Osteocyte (in vitro differentiated cells): ENCODE measurements at regions not wholly inside any gene's neighbourhood (a gene's known extent, or its start where the extent isn't known, plus 50 kb on each side); places are given as distances from the start of the nearest gene placed in this dataset.

Experiments
- DNase-seq: peaks from one replicate; pipeline ENCODE4 v3.0.0; 2021; ENCODE audit warnings: mixed read lengths; ENCODE audit not compliant: unreplicated experiment; ENCODE audit errors: extremely low spot score
- H3K27ac Mint-ChIP-seq: one replicate; pipeline ENCODE4 v1.8.0; 2021; ENCODE audit warnings: mild to moderate bottlenecking, mixed read lengths; ENCODE audit not compliant: unreplicated experiment
- H3K27me3 Mint-ChIP-seq: one replicate; pipeline ENCODE4 v1.8.0; 2021; ENCODE audit warnings: mixed read lengths; ENCODE audit not compliant: unreplicated experiment
- H3K36me3 Mint-ChIP-seq: one replicate; pipeline ENCODE4 v1.8.0; 2021; ENCODE audit warnings: mixed read lengths; ENCODE audit not compliant: unreplicated experiment
- H3K4me1 Mint-ChIP-seq: one replicate; pipeline ENCODE4 v1.8.0; 2021; ENCODE audit warnings: mixed read lengths; ENCODE audit not compliant: unreplicated experiment
- H3K4me3 Mint-ChIP-seq: one replicate; pipeline ENCODE4 v1.8.0; 2021; ENCODE audit warnings: mild to moderate bottlenecking, moderate library complexity, mixed read lengths; ENCODE audit not compliant: unreplicated experiment
- H3K9me3 Mint-ChIP-seq: one replicate; pipeline ENCODE4 v1.8.0; 2021; ENCODE audit warnings: mixed read lengths; ENCODE audit not compliant: unreplicated experiment
- CTCF ChIP-seq: fragments of 200-600 bp; sonication (generic); IDR thresholded peaks from 2 replicates; pipeline ENCODE4 v1.5.0; 2021; ENCODE audit warnings: antibody characterized with exemption, mild to moderate bottlenecking, moderate library complexity

- no peak overlapping the region for H3K27ac Mint-ChIP-seq
- no peaks in the 10 kb centered on the region for H3K4me1 Mint-ChIP-seq
- DNase-seq: no peak
- no peak overlapping the region for H3K4me3 Mint-ChIP-seq
- H3K27me3 Mint-ChIP-seq: no peaks in the 10 kb centered on the region
- TF ChIP-seq CTCF: no peak
- no peaks in the 10 kb centered on the region for H3K9me3 Mint-ChIP-seq
- H3K36me3 Mint-ChIP-seq: no peaks in the 10 kb centered on the region
These were observed 296.1 kb upstream of the LRRC7 start for GRCh38 chr1:69271587-69272125.

GRCh38 chr1:69272684-69273083 is 295.0 kb upstream of the LRRC7 start:
- Mint-ChIP-seq H3K4me1 (no peaks in the 10 kb centered on the region), H3K9me3 (no peaks in the 10 kb centered on the region), H3K36me3 (no peaks in the 10 kb centered on the region), H3K27me3 (no peaks in the 10 kb centered on the region), H3K27ac (no peak overlapping the region), H3K4me3 (no peak overlapping the region)
- TF ChIP-seq CTCF: no peak
- DNase-seq: no peak

GRCh38 chr1:69278923-69279322 is 288.8 kb upstream of the LRRC7 start:
- H3K9me3 Mint-ChIP-seq: no peaks in the 10 kb centered on the region
- H3K27me3 Mint-ChIP-seq: peaks cover 2% of the 10 kb centered on the region
- H3K36me3 Mint-ChIP-seq: no peaks in the 10 kb centered on the region
- H3K4me1 Mint-ChIP-seq: no peaks in the 10 kb centered on the region
- DNase-seq: no peak
- no peak overlapping the region for H3K4me3 Mint-ChIP-seq
- H3K27ac Mint-ChIP-seq: no peak overlapping the region
- no peak for TF ChIP-seq CTCF

GRCh38 chr1:69283516-69283915 is 284.2 kb upstream of the LRRC7 start:
- H3K9me3 Mint-ChIP-seq: no peaks in the 10 kb centered on the region
- no peaks in the 10 kb centered on the region for H3K36me3 Mint-ChIP-seq
- H3K4me1 Mint-ChIP-seq: no peaks in the 10 kb centered on the region
- no peak overlapping the region for H3K27ac Mint-ChIP-seq
- peaks cover 2% of the 10 kb centered on the region for H3K27me3 Mint-ChIP-seq
- no peak overlapping the region for H3K4me3 Mint-ChIP-seq
- no peak for TF ChIP-seq CTCF
- no peak for DNase-seq

- Mint-ChIP-seq H3K27me3 (peaks cover 2% of the 10 kb centered on the region), H3K4me3 (no peak overlapping the region), H3K27ac (no peak overlapping the region), H3K36me3 (no peaks in the 10 kb centered on the region), H3K9me3 (no peaks in the 10 kb centered on the region), H3K4me1 (no peaks in the 10 kb centered on the region)
- no peak for DNase-seq
- no peak for TF ChIP-seq CTCF
These were observed 283.2 kb upstream of the LRRC7 start for GRCh38 chr1:69284508-69284907.
